Erythroblast (primary cell): ENCODE measurements at regions not wholly inside any gene's neighbourhood (a gene's known extent, or its start where the extent isn't known, plus 50 kb on each side); places are given as distances from the start of the nearest gene placed in this dataset.
"Not testable (repeated sequence)": the region's sequence is repeated elsewhere in the genome, so short reads cannot be mapped to it uniquely, and the experiment has no call there.

Source experiments
- DNase-seq, 2 experiments: peaks; one replicate each; lab custom pipeline; 2025; lab: John Stamatoyannopoulos, UW
- GATA1 ChIP-seq: IDR thresholded peaks from 2 replicates; pipeline ENCODE4 v1.6.1; 2011; ENCODE audit warnings: low read depth, mild to moderate bottlenecking, control low read depth, low read length, moderate library complexity
- POLR2A ChIP-seq: IDR thresholded peaks from 2 replicates; pipeline ENCODE4 v1.6.1; 2011; ENCODE audit warnings: mild to moderate bottlenecking, low read length

DNA sequence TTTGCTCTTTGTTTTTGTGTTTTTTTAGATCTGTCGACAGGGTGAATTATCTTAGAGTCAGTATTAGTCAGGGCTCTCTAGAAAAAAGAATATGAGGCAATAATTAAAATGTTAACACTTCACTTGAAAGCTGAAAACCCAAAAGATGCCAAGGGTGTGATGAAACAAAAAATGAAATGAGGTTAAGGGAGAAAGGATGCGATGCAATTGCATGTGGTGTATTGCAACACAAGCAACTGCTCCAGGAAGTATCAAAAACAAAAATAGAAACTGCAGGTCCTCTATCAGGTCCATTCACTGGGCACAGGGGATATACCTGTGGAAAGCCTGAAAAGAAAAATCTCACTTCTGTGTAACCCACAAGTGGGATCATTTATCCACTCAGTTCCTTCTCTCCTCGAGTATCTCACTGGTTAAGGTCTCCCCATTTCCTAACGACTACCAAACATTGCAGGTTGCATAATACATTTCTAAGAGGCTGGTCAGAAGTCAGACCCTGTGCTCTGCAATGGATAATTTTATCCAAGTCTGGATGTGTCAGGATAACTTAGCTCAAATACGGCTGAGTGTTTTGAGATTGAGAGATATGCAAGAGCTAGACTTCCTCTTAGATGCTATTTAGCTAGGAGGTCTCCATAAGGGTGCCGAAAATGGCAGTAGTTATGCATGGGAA is 257.7 kb upstream of the GJE1 start:
- no peak for TF ChIP-seq POLR2A
- no peak for TF ChIP-seq GATA1
- DNase-seq = no peak

DNA sequence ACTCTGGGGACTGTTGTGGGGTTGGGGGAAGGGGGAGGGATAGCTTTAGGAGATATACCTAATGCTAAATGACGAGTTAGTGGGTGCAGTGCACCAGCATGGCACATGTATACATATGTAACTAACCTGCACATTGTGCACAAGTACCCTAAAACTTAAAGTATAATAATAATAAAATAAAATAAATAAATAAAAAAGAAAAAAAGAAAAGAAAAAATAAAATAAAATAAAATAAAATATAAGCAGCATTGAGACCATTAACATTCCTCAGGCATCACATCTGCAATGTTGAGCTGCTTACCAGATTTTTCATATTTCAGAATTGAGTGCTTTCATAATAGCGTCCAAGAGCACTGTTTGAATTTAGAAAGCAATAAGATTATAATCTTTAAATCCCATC is 263.2 kb upstream of the GJE1 start:
- not testable (repeated sequence) for DNase-seq

DNA sequence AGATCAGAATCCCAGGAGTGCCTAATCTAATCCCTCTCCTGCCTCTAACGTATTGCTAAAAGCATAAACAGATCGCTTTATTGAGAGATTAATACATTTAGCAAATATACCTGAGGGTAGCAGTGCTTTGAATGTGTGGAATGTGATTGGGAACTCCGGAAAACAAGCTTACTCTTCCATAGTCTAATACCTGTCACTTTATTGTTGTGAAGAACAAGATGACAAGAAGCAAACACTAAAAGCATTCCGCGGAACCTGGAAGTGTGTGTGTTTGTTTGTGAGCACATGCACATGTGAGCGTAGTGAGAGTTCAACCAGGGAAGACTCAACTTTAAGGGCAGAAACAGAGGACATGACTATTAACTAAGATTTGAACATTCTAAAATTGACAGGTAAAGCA is 265.0 kb upstream of the GJE1 start:
- DNase-seq = no peak
- no peak for TF ChIP-seq GATA1
- TF ChIP-seq POLR2A = no peak

DNA sequence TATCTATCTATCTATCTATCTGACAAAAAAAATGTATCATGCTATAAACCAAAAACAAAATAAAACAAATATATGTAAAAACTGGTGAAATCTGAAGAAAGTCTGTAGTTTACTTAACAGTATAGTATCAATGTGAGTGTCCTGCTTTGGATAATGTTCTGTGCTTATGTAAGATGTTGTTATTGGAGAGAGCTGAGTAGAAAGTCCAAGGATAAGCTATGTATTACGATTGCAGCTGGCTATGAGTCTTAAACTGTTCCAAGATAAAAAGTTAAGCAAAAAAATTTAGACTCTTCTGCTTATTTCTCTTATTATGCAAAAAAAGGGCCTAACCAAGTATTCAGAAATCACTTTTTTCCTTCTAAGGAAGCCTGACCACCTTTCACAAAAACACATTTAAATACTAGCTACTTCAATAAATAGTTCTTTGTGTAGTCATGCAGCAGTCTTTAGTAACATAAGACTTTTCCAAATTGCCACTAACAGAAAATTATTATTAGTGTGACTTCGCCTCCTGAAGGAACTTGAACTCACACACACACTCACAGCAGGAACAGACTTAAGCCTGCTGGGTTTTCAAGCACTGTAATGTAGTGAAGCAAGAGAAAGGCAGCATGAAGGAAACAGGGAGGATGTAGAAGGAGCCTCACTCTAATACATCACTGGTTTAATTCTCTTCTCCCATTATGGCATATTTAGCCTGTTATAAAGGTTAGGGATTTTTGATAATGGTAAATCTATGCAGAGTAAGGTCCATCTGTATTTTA is 265.8 kb upstream of the GJE1 start:
- no peak for DNase-seq
- TF ChIP-seq POLR2A (no peak), GATA1 (no peak)

- no peak for DNase-seq
- TF ChIP-seq POLR2A (no peak), GATA1 (no peak)
These were observed 281.7 kb upstream of the GJE1 start for GRCh38 chr6:141851063-141851462.

- DNase-seq = no peak
- TF ChIP-seq GATA1 (no peak), POLR2A (no peak)
These were observed 284.5 kb upstream of the GJE1 start for GRCh38 chr6:141848029-141848890.

DNA sequence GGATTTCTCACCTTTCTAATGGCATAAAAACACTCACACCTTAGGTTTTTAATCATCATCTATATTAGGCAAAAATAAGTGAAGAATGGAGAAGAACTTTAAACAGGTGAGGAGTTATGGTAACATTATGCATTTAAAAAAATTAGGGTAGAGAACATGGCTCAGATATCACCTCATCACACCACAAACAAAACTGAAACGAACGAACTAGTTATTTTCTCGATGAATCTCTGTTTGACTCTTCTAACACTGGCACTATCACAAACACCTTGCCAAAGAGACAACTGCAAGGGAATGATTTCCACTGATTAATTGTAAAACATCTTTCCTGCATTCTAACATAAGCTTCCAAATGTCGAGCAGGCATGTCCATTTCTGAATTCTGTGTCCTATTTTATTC is 286.1 kb upstream of the GJE1 start:
- DNase-seq = no peak
- TF ChIP-seq GATA1 (no peak), POLR2A (no peak)

GRCh38 chr6:141843178-141843834 is 289.4 kb upstream of the GJE1 start:
- DNase-seq = no peak
- TF ChIP-seq POLR2A = no peak
- TF ChIP-seq GATA1 = no peak

GRCh38 chr6:141833001-141833655 is 299.6 kb upstream of the GJE1 start:
- DNase-seq = no peak
- TF ChIP-seq POLR2A = no peak

DNA sequence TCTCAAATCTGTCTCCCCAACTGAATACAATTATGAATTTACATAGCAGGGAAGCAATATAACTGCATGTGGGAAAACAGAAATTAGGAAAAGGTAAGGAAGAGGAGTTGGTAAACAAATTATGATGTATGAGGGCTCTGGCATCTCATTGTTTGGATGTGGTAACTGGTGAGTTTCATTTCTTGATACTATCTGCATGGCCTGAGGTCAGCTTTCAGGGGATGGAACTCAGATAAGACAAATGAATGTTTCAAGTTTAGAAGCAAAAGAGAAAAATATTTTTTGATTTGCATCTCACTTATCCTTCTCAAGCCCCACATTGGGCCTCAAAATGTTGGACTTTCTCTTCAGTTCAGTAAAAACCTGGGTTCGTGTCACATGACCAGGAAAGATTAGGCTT is 302.2 kb upstream of the GJE1 start:
- DNase-seq = no peak
- TF ChIP-seq POLR2A (no peak), GATA1 (no peak)

- no peak for DNase-seq
- TF ChIP-seq GATA1 (no peak), POLR2A (no peak)
These were observed 303.0 kb upstream of the GJE1 start for GRCh38 chr6:141829566-141830360.

DNA sequence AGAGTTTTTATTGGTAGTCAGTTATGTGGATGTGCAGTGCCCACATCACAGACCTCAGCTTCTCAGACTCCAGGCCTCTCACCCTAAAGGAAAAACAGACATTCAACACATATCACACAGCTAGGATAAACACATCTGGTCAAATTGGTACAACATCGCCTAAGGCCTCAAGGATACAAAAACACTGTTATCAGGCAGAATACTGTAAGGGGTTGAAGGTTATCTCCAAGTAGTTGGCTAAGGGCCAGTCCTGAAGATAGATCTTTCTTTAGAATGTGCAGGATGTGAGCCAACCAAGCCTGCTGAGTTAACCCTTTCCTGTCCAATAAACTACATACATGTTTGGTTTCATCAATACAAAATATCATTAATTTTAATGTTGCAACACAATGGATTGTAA is 308.4 kb upstream of the GJE1 start:
- TF ChIP-seq POLR2A (no peak), GATA1 (no peak)
- DNase-seq = no peak

DNA sequence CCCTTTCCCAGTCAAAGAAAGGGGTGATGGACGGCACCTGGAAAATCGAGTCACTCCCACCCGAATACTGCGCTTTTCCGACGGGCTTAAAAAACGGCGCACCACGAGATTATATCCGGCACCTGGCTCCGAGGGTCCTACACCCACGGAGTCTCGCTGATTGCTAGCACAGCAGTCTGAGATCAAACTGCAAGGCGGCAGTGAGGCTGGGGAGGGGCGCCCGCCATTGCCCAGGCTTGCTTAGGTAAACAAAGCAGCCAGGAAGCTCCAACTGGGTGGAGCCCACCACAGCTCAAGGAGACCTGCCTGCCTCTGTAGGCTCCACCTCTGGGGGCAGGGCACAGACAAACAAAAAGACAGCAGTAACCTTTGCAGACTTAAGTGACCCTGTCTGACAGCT is 317.7 kb upstream of the GJE1 start:
- DNase-seq = not testable (repeated sequence)
